Uterus (tissue), 3 donors: ENCODE measurements at regions not wholly inside any gene's neighbourhood (a gene's known extent, or its start where the extent isn't known, plus 50 kb on each side); places are given as distances from the start of the nearest gene placed in this dataset.

Source experiments
- DNase-seq, 2 donors: peaks; one replicate each; pipeline ENCODE4 v3.0.0-alpha.2; 2019 to 2020
- H3K27ac ChIP-seq, 2 donors: fragments of 200-600 bp; sonication (generic); 1 replicate in 1 of 2; 2 replicates in 1 of 2; pipeline ENCODE4 v1.5.1; 2016 to 2018
- H3K27me3 ChIP-seq, 2 donors: fragments of 200-600 bp; sonication (generic); one replicate each; pipeline ENCODE4 v1.5.1; 2018 to 2019; ENCODE audit warnings: control low read depth in 1 of 2
- H3K36me3 ChIP-seq, 2 donors: fragments of 200-600 bp; sonication (generic); one replicate each; pipeline ENCODE4 v1.5.1; 2019; ENCODE audit warnings: control low read depth in 1 of 2
- H3K4me1 ChIP-seq, 2 donors: fragments of 200-600 bp; sonication (generic); one replicate each; pipeline ENCODE4 v1.5.1; 2018 to 2019; ENCODE audit warnings: control low read depth in 1 of 2
- H3K4me3 ChIP-seq, 2 donors: fragments of 200-600 bp; sonication (generic); 1 replicate in 1 of 2; 2 replicates in 1 of 2; pipeline ENCODE4 v1.5.1; 2018 to 2019; ENCODE audit warnings: mild to moderate bottlenecking in 1 of 2
- H3K9me3 ChIP-seq, 2 donors: fragments of 200-600 bp; sonication (generic); one replicate each; pipeline ENCODE4 v1.5.1; 2019; ENCODE audit warnings: control low read depth in 1 of 2
- CTCF ChIP-seq, 4 experiments: fragments of 200-600 bp in 2 of 4; fragments of 450-650 bp in 2 of 4; sonication (generic) in 2 of 4; IDR thresholded peaks; one replicate each; pipeline ENCODE4 v1.5.1; 2016 to 2019; ENCODE audit warnings: antibody characterized with exemption in 4 of 4, mild to moderate bottlenecking in 2 of 4, moderate library complexity in 1 of 4
- POLR2A ChIP-seq, 2 donors: fragments of 450-650 bp; IDR thresholded peaks; one replicate each; pipeline ENCODE4 v1.6.1; 2016; ENCODE audit warnings: antibody characterized with exemption in 2 of 2, mild to moderate bottlenecking in 1 of 2, moderate library complexity in 1 of 2
- intact Hi-C: fragments of 100-400 bp; cut with DNase I; formaldehyde crosslinking; loops from one replicate; pipeline ENCODE4 v1.15.1; 2023; ENCODE audit warnings: low total_unique reads
- donor health status: DM: yes; HTN: yes; CAD: no.

- Histone ChIP-seq H3K9me3 (no peaks in the 10 kb centered on the region), H3K27ac (no peak overlapping the region), H3K36me3 (no peaks in the 10 kb centered on the region), H3K4me3 (no peak overlapping the region), H3K27me3 (no peaks in the 10 kb centered on the region), H3K4me1 (no peaks in the 10 kb centered on the region)
- intact Hi-C loops = no loop called here
- no peak for DNase-seq
- no peak for TF ChIP-seq CTCF (IDR thresholded peaks at IDR 0.05)
- no peak for TF ChIP-seq POLR2A (IDR thresholded peaks at IDR 0.05)
Measured at GRCh38 chr13:91196958-91197357, 150.5 kb upstream of the MIR17HG start.

GRCh38 chr13:91199866-91200265 lies 147.6 kb upstream of the MIR17HG start:
- TF ChIP-seq CTCF (IDR thresholded peaks at IDR 0.05) (no peak), POLR2A (IDR thresholded peaks at IDR 0.05) (no peak)
- H3K27ac ChIP-seq = no peak overlapping the region
- intact Hi-C loops = no loop called here
- no peaks in the 10 kb centered on the region for H3K9me3 ChIP-seq
- H3K27me3 ChIP-seq = no peaks in the 10 kb centered on the region
- H3K4me3 ChIP-seq = no peak overlapping the region
- no peaks in the 10 kb centered on the region for H3K4me1 ChIP-seq
- H3K36me3 ChIP-seq = no peaks in the 10 kb centered on the region
- no peak for DNase-seq

- no peak for DNase-seq
- H3K36me3 ChIP-seq = no peaks in the 10 kb centered on the region
- no peaks in the 10 kb centered on the region for H3K9me3 ChIP-seq
- H3K27ac ChIP-seq = no peak overlapping the region
- intact Hi-C loops = no loop called here
- no peaks in the 10 kb centered on the region for H3K27me3 ChIP-seq
- no peak overlapping the region for H3K4me3 ChIP-seq
- H3K4me1 ChIP-seq = no peaks in the 10 kb centered on the region
- TF ChIP-seq CTCF (IDR thresholded peaks at IDR 0.05) (no peak), POLR2A (IDR thresholded peaks at IDR 0.05) (no peak)
Measured at GRCh38 chr13:91200486-91200885, 147.0 kb upstream of the MIR17HG start.

GRCh38 chr13:91203430-91203829 lies 144.1 kb upstream of the MIR17HG start:
- no peak for TF ChIP-seq POLR2A (IDR thresholded peaks at IDR 0.05)
- TF ChIP-seq CTCF (IDR thresholded peaks at IDR 0.05) = no peak
- H3K4me3 ChIP-seq = no peak overlapping the region

GRCh38 chr13:91207261-91207660 lies 140.2 kb upstream of the MIR17HG start:
- TF ChIP-seq CTCF (IDR thresholded peaks at IDR 0.05) (no peak), POLR2A (IDR thresholded peaks at IDR 0.05) (no peak)
- Histone ChIP-seq H3K4me3 (no peak overlapping the region), H3K27ac (no peak overlapping the region), H3K4me1 (no peaks in the 10 kb centered on the region), H3K36me3 (no peaks in the 10 kb centered on the region), H3K27me3 (no peaks in the 10 kb centered on the region), H3K9me3 (no peaks in the 10 kb centered on the region)
- no peak for DNase-seq
- intact Hi-C loops = no loop called here

More at GRCh38 chr13:91203430-91203829, 144.1 kb upstream of the MIR17HG start:
- Histone ChIP-seq H3K9me3 (no peaks in the 10 kb centered on the region), H3K27me3 (no peaks in the 10 kb centered on the region), H3K27ac (no peak overlapping the region), H3K4me1 (no peaks in the 10 kb centered on the region), H3K36me3 (no peaks in the 10 kb centered on the region)
- DNase-seq = no peak
- intact Hi-C loops = no loop called here
